Naive B cell (primary cell): ENCODE measurements at regions not wholly inside any gene's neighbourhood (a gene's known extent, or its start where the extent isn't known, plus 50 kb on each side); places are given as distances from the start of the nearest gene placed in this dataset.

Experiments
- ATAC-seq, 2 donors: fragments of 150-1000 bp; cut with Tn5 transposase; 2 replicates each; pipeline ENCODE4 v1.10.0; 2021; ENCODE audit warnings: low read depth in 2 of 2, mild to moderate bottlenecking in 2 of 2, moderate library complexity in 2 of 2
- DNase-seq: peaks from one replicate; pipeline ENCODE4 v3.0.0; 2022
- H3K27ac Mint-ChIP-seq, 6 donors: one replicate each; pipeline ENCODE4 v1.8.0; 2020 to 2022; ENCODE audit warnings: mild to moderate bottlenecking in 6 of 6, mixed read lengths in 6 of 6, moderate library complexity in 5 of 6, inconsistent platforms in 2 of 6
- H3K27me3 Mint-ChIP-seq, 3 donors: one replicate each; pipeline ENCODE4 v1.8.0; 2021 to 2022; ENCODE audit warnings: mixed read lengths in 3 of 3, mild to moderate bottlenecking in 1 of 3
- H3K36me3 Mint-ChIP-seq, 2 donors: one replicate each; pipeline ENCODE4 v1.8.0; 2020 to 2022; ENCODE audit warnings: mixed read lengths in 2 of 2, inconsistent platforms in 1 of 2, mild to moderate bottlenecking in 1 of 2
- H3K4me1 Mint-ChIP-seq, 3 donors: one replicate each; pipeline ENCODE4 v1.8.0; 2020 to 2022; ENCODE audit warnings: mixed read lengths in 3 of 3, inconsistent platforms in 1 of 3, mild to moderate bottlenecking in 1 of 3, moderate library complexity in 1 of 3
- H3K4me3 Mint-ChIP-seq, 8 donors: one replicate each; pipeline ENCODE4 v1.8.0; 2020 to 2022; ENCODE audit warnings: mild to moderate bottlenecking in 8 of 8, mixed read lengths in 8 of 8, moderate library complexity in 8 of 8, inconsistent platforms in 2 of 8
- H3K9me3 Mint-ChIP-seq, 7 donors: one replicate each; pipeline ENCODE4 v1.8.0; 2020 to 2022; ENCODE audit warnings: mixed read lengths in 7 of 7, mild to moderate bottlenecking in 5 of 7, inconsistent platforms in 2 of 7, moderate library complexity in 1 of 7

GRCh38 chr4:166673911-166674310, 560.4 kb downstream of the SPOCK3 start:
- ATAC-seq (no peak), DNase-seq (no peak)
- Mint-ChIP-seq H3K27me3 (no peaks in the 10 kb centered on the region), H3K4me1 (no peaks in the 10 kb centered on the region), H3K4me3 (no peak overlapping the region), H3K36me3 (no peaks in the 10 kb centered on the region), H3K27ac (no peak overlapping the region), H3K9me3 (peaks cover 0 to 11% (median 0%) of the 10 kb centered on the region in 7 donors)

- no peak overlapping the region for H3K27ac Mint-ChIP-seq
These were observed 558.9 kb downstream of the SPOCK3 start for GRCh38 chr4:166675411-166675810.

GRCh38 chr4:166680796-166681195, 553.5 kb downstream of the SPOCK3 start:
- Mint-ChIP-seq H3K36me3 (no peaks in the 10 kb centered on the region), H3K27ac (no peak overlapping the region), H3K27me3 (no peaks in the 10 kb centered on the region), H3K4me1 (no peaks in the 10 kb centered on the region), H3K4me3 (no peak overlapping the region), H3K9me3 (peaks cover 0 to 6% (median 3%) of the 10 kb centered on the region in 7 donors)
- ATAC-seq (no peak), DNase-seq (no peak)

More at GRCh38 chr4:166675411-166675810, 558.9 kb downstream of the SPOCK3 start:
- Mint-ChIP-seq H3K4me1 (no peaks in the 10 kb centered on the region), H3K9me3 (peaks cover 0 to 11% (median 2%) of the 10 kb centered on the region in 7 donors), H3K4me3 (no peak overlapping the region), H3K36me3 (no peaks in the 10 kb centered on the region), H3K27me3 (no peaks in the 10 kb centered on the region)
- ATAC-seq (no peak), DNase-seq (no peak)

- Mint-ChIP-seq H3K4me3 (no peak overlapping the region), H3K4me1 (no peaks in the 10 kb centered on the region), H3K27ac (no peak overlapping the region), H3K9me3 (peaks cover 0 to 9% (median 1%) of the 10 kb centered on the region in 7 donors), H3K36me3 (no peaks in the 10 kb centered on the region), H3K27me3 (no peaks in the 10 kb centered on the region)
- ATAC-seq (no peak), DNase-seq (no peak)
These were observed 552.1 kb downstream of the SPOCK3 start for GRCh38 chr4:166682200-166682599.
